ENCODE measurements at regions not wholly inside any gene's neighbourhood (a gene's known extent, or its start where the extent isn't known, plus 50 kb on each side); places are given as distances from the start of the nearest gene placed in this dataset.

GRCh38 chr2:145055651-145056050 lies 535.7 kb upstream of the ZEB2 start:
- H3K4me3 Mint-ChIP-seq (ENCODE audit: unreplicated experiment): no peak overlapping the region
- H3K4me1 Mint-ChIP-seq (ENCODE audit: unreplicated experiment): no peaks in the 10 kb centered on the region
- TF ChIP-seq CTCF (IDR thresholded peaks at IDR 0.05): no peak
- no peaks in the 10 kb centered on the region for H3K27me3 Mint-ChIP-seq (ENCODE audit: unreplicated experiment)
- H3K9me3 Mint-ChIP-seq (ENCODE audit: unreplicated experiment): no peaks in the 10 kb centered on the region
- no peak for DNase-seq (ENCODE audit: extremely low spot score, unreplicated experiment)
- peaks cover 2% of the 10 kb centered on the region for H3K36me3 Mint-ChIP-seq (ENCODE audit: unreplicated experiment)
- H3K27ac Mint-ChIP-seq (ENCODE audit: unreplicated experiment): no peak overlapping the region

- H3K4me1 Mint-ChIP-seq (ENCODE audit: unreplicated experiment): peaks cover 5% of the 10 kb centered on the region
- H3K36me3 Mint-ChIP-seq (ENCODE audit: unreplicated experiment): peaks cover 3% of the 10 kb centered on the region
- no peak for TF ChIP-seq CTCF (IDR thresholded peaks at IDR 0.05)
- no peak overlapping the region for H3K4me3 Mint-ChIP-seq (ENCODE audit: unreplicated experiment)
- DNase-seq (ENCODE audit: extremely low spot score, unreplicated experiment): no peak
- no peaks in the 10 kb centered on the region for H3K27me3 Mint-ChIP-seq (ENCODE audit: unreplicated experiment)
- no peaks in the 10 kb centered on the region for H3K9me3 Mint-ChIP-seq (ENCODE audit: unreplicated experiment)
- no peak overlapping the region for H3K27ac Mint-ChIP-seq (ENCODE audit: unreplicated experiment)
Measured at GRCh38 chr2:145050134-145050533, 530.2 kb upstream of the ZEB2 start.

GRCh38 chr2:145049475-145049874 lies 529.6 kb upstream of the ZEB2 start:
- DNase-seq (ENCODE audit: extremely low spot score, unreplicated experiment): no peak
- H3K27me3 Mint-ChIP-seq (ENCODE audit: unreplicated experiment): no peaks in the 10 kb centered on the region
- no peak for TF ChIP-seq CTCF (IDR thresholded peaks at IDR 0.05)
- H3K27ac Mint-ChIP-seq (ENCODE audit: unreplicated experiment): no peak overlapping the region
- H3K36me3 Mint-ChIP-seq (ENCODE audit: unreplicated experiment): peaks cover 3% of the 10 kb centered on the region
- H3K4me3 Mint-ChIP-seq (ENCODE audit: unreplicated experiment): no peak overlapping the region
- H3K9me3 Mint-ChIP-seq (ENCODE audit: unreplicated experiment): no peaks in the 10 kb centered on the region
- H3K4me1 Mint-ChIP-seq (ENCODE audit: unreplicated experiment): peaks cover 5% of the 10 kb centered on the region

GRCh38 chr2:145047554-145047953 lies 527.6 kb upstream of the ZEB2 start:
- TF ChIP-seq CTCF (IDR thresholded peaks at IDR 0.05): no peak
- no peak for DNase-seq (ENCODE audit: extremely low spot score, unreplicated experiment)
- Mint-ChIP-seq H3K9me3 (ENCODE audit: unreplicated experiment) (no peaks in the 10 kb centered on the region), H3K4me3 (ENCODE audit: unreplicated experiment) (no peak overlapping the region), H3K36me3 (ENCODE audit: unreplicated experiment) (peaks cover 3% of the 10 kb centered on the region), H3K4me1 (ENCODE audit: unreplicated experiment) (peaks cover 9% of the 10 kb centered on the region), H3K27me3 (ENCODE audit: unreplicated experiment) (no peaks in the 10 kb centered on the region), H3K27ac (ENCODE audit: unreplicated experiment) (no peak overlapping the region)

GRCh38 chr2:145044491-145044890 lies 524.6 kb upstream of the ZEB2 start:
- TF ChIP-seq CTCF (IDR thresholded peaks at IDR 0.05): no peak
- peaks cover 22% of the 10 kb centered on the region for H3K4me1 Mint-ChIP-seq (ENCODE audit: unreplicated experiment)
- no peak for DNase-seq (ENCODE audit: extremely low spot score, unreplicated experiment)
- H3K27ac Mint-ChIP-seq (ENCODE audit: unreplicated experiment): no peak overlapping the region
- no peaks in the 10 kb centered on the region for H3K9me3 Mint-ChIP-seq (ENCODE audit: unreplicated experiment)
- no peaks in the 10 kb centered on the region for H3K27me3 Mint-ChIP-seq (ENCODE audit: unreplicated experiment)
- no peak overlapping the region for H3K4me3 Mint-ChIP-seq (ENCODE audit: unreplicated experiment)
- H3K36me3 Mint-ChIP-seq (ENCODE audit: unreplicated experiment): peaks cover 6% of the 10 kb centered on the region

All from osteocyte (in vitro differentiated cells).